ENCODE measurements at regions not wholly inside any gene's neighbourhood (a gene's known extent, or its start where the extent isn't known, plus 50 kb on each side); places are given as distances from the start of the nearest gene placed in this dataset.

DNA sequence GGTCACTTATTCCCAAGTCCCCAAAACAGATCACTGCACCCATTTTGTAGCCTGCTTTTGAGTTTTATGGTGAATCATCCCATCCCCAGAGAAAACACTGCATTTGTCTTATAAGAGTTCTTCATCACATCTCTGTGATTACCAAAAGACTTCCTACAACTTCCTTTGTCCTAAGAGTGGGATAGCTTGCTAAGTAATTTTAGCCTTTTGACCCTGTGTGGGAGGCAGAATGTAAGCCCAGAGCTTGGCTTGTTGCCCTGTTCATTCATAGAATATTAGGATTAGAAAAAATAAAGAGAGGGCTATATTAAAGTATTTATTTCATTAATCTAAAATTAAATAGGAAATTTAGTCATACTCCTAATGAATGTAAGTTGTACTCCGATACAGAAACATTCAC is 213.3 kb downstream of the MZT1 start:
- CTCF ChIA-PET, result no interaction called here
- Histone ChIP-seq H3K27me3 (ENCODE audit: low read length) (peaks cover 10% of the 10 kb centered on the region), H3K4me1 (ENCODE audit: insufficient read depth, low read length) (no peaks in the 10 kb centered on the region), H3K9ac (ENCODE audit: low read length) (no peak overlapping the region), H3K79me2 (ENCODE audit: low read length) (no peaks in the 10 kb centered on the region), H3K36me3 (ENCODE audit: low read depth, low read length) (no peaks in the 10 kb centered on the region), H3K4me3 (ENCODE audit: low read length) (no peak overlapping the region), H3K4me2 (ENCODE audit: low read length) (no peak overlapping the region), H3K27ac (ENCODE audit: low read length) (no peak overlapping the region), H3K9me3 (ENCODE audit: low read length) (no peaks in the 10 kb centered on the region), H4K20me1 (ENCODE audit: low read length) (no peaks in the 10 kb centered on the region), H3F3A (ENCODE audit: low read length, unreplicated experiment) (no peaks in the 10 kb centered on the region), H2AFZ (ENCODE audit: low read length) (no peak overlapping the region), H3K9me2 (replicated peaks; ENCODE audit: low read length) (no peaks in the 10 kb centered on the region)
- DNase-seq (no peak), ATAC-seq (no peak)
- POLR2A ChIA-PET (ENCODE audit: unreplicated experiment), result no interaction called here
- no peak for TF ChIP-seq EZH2phosphoT487 (IDR thresholded peaks at IDR 0.05; ENCODE audit: borderline replicate concordance, low read length)
- no peak for TF ChIP-seq EZH2 (IDR thresholded peaks at IDR 0.05; ENCODE audit: low read length, unreplicated experiment)
- TF ChIP-seq, protein P1, sequence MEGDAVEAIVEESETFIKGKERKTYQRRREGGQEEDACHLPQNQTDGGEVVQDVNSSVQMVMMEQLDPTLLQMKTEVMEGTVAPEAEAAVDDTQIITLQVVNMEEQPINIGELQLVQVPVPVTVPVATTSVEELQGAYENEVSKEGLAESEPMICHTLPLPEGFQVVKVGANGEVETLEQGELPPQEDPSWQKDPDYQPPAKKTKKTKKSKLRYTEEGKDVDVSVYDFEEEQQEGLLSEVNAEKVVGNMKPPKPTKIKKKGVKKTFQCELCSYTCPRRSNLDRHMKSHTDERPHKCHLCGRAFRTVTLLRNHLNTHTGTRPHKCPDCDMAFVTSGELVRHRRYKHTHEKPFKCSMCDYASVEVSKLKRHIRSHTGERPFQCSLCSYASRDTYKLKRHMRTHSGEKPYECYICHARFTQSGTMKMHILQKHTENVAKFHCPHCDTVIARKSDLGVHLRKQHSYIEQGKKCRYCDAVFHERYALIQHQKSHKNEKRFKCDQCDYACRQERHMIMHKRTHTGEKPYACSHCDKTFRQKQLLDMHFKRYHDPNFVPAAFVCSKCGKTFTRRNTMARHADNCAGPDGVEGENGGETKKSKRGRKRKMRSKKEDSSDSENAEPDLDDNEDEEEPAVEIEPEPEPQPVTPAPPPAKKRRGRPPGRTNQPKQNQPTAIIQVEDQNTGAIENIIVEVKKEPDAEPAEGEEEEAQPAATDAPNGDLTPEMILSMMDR (conservative IDR thresholded peaks at IDR 0.05; ENCODE audit: low read depth, low read length), result no peak
- intact Hi-C loops (cut with micrococcal nuclease), result no loop called here
- no TSS peak for BruUV-seq (replicated peaks)

DNA sequence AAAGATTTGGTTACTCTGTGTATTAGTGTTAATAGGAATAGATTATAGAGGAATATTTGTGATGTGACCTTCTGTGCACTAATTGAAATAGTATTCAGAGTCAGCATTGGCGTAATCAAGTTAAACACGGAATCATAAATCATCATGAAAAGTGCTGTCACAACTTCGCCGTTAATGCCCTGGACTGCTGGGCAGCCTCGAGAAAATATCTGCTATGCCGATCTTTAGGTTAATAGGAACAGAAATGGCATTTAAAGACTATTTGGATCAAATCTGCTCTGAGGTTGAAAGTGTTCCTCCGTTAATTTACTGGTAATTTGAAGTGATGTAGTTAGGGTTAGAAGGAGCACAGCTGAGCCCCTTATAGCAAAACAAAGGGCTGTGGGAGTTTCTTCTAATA is 219.0 kb downstream of the MZT1 start:
- CTCF ChIA-PET, result no interaction called here
- ATAC-seq, result no peak

DNA sequence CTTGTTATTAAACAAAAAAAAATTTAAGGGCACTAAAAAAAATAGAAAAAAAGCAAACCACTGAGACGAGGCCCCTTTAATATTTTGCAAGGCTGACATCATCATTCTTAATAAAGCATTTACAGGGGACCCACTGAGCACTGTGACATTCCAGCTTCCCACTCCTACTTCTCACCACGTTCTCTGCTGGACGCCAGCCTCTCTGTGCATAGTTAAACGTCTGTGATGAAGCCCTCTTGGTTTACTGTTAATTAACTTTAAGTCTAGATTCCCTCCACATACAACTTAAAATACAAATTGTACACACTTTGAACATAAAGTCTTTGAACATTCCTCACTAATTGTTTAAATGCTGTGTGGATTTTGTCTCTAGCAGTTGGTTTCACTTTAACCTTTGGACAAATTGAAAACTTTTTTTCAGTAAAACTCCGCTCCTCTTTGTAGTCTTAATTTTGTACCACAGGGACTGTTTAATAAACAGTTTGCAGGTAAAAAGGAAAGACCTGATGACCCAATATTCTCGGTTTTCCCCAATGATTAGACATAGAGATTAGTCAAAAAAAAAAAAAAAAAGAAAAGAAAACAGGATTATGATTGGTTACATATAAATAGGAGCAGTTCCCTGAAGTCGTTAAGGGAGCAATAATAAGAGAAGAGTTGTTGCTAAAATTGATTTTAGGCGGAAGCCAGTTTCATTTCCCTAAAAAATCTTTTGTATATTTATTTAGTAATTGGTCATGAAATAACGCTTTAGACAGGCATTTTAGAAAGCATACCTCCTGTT is 219.8 kb downstream of the MZT1 start:
- BruUV-seq (replicated peaks), result no TSS peak
- intact Hi-C loops (cut with micrococcal nuclease), result no loop called here
- no peaks in the 10 kb centered on the region for H3K9me2 ChIP-seq (replicated peaks; ENCODE audit: low read length)
- H3K27me3 ChIP-seq (ENCODE audit: low read length), result peaks cover 20% of the 10 kb centered on the region
- H3K36me3 ChIP-seq (ENCODE audit: low read depth, low read length), result no peaks in the 10 kb centered on the region
- no peak overlapping the region for H2AFZ ChIP-seq (ENCODE audit: low read length)
- H3K4me2 ChIP-seq (ENCODE audit: low read length), result peak overlapping the region; percentile 56
- H3K4me3 ChIP-seq (ENCODE audit: low read length), result 0 out of 2 replicates have a peak overlapping the region, but pooled peaks have one; percentile 20
- no peaks in the 10 kb centered on the region for H3K4me1 ChIP-seq (ENCODE audit: insufficient read depth, low read length)
- TF ChIP-seq EZH2phosphoT487 (IDR thresholded peaks at IDR 0.05; ENCODE audit: borderline replicate concordance, low read length) (no peak), EZH2 (IDR thresholded peaks at IDR 0.05; ENCODE audit: low read length, unreplicated experiment) (no peak)
- TF ChIP-seq, protein P1 (conservative IDR thresholded peaks at IDR 0.05; ENCODE audit: low read depth, low read length), result no peak
- H3K79me2 ChIP-seq (ENCODE audit: low read length), result no peaks in the 10 kb centered on the region
- ChIA-PET CTCF (no interaction called here), POLR2A (ENCODE audit: unreplicated experiment) (no interaction called here)
- no peaks in the 10 kb centered on the region for H3F3A ChIP-seq (ENCODE audit: low read length, unreplicated experiment)
- H3K9ac ChIP-seq (ENCODE audit: low read length), result no peak overlapping the region
- no peaks in the 10 kb centered on the region for H3K9me3 ChIP-seq (ENCODE audit: low read length)
- H3K27ac ChIP-seq (ENCODE audit: low read length), result no peak overlapping the region
- H4K20me1 ChIP-seq (ENCODE audit: low read length), result no peaks in the 10 kb centered on the region
- ATAC-seq (no peak), DNase-seq (no peak)

More for the DNA sequence above, 219.0 kb downstream of the MZT1 start:
- Histone ChIP-seq H3K9me3 (ENCODE audit: low read length) (no peaks in the 10 kb centered on the region), H3K36me3 (ENCODE audit: low read depth, low read length) (no peaks in the 10 kb centered on the region), H3K4me2 (ENCODE audit: low read length) (no peak overlapping the region), H3K9me2 (replicated peaks; ENCODE audit: low read length) (no peaks in the 10 kb centered on the region), H3K27me3 (ENCODE audit: low read length) (peaks cover 20% of the 10 kb centered on the region), H4K20me1 (ENCODE audit: low read length) (no peaks in the 10 kb centered on the region), H2AFZ (ENCODE audit: low read length) (no peak overlapping the region), H3K79me2 (ENCODE audit: low read length) (no peaks in the 10 kb centered on the region), H3K9ac (ENCODE audit: low read length) (no peak overlapping the region), H3K4me3 (ENCODE audit: low read length) (no peak overlapping the region), H3K4me1 (ENCODE audit: insufficient read depth, low read length) (no peaks in the 10 kb centered on the region), H3K27ac (ENCODE audit: low read length) (no peak overlapping the region), H3F3A (ENCODE audit: low read length, unreplicated experiment) (no peaks in the 10 kb centered on the region)
- POLR2A ChIA-PET (ENCODE audit: unreplicated experiment), result no interaction called here
- TF ChIP-seq EZH2 (IDR thresholded peaks at IDR 0.05; ENCODE audit: low read length, unreplicated experiment) (no peak), EZH2phosphoT487 (IDR thresholded peaks at IDR 0.05; ENCODE audit: borderline replicate concordance, low read length) (no peak)
- TF ChIP-seq, protein P1 (conservative IDR thresholded peaks at IDR 0.05; ENCODE audit: low read depth, low read length), result no peak
- BruUV-seq (replicated peaks), result no TSS peak
- intact Hi-C loops (cut with micrococcal nuclease), result no loop called here
- DNase-seq, result no peak
